ENCODE measurements at regions not wholly inside any gene's neighbourhood (a gene's known extent, or its start where the extent isn't known, plus 50 kb on each side); places are given as distances from the start of the nearest gene placed in this dataset.

DNA sequence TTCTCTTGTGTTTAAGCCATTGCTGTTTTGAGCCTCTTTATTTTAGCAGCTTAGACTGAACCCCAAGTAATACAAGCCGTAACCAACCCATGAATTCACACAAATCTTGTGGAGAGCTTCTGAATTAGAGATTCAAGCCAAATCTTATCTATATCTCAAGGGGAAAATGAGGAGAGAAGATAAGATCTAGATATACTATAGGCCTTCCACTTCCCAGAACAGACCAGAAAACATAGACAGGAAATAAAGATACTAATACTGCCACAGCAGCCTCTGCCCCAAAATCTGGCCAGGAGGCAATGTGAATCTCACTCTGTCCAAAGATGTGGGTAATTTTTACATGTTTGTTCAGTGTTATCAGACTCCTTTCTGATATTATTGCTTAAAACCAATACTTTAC lies 307.2 kb downstream of the PTEN start:
- 99% methylated on average over 1 of the region's 1 CpG for WGBS
- no peaks in the 10 kb centered on the region for H3K36me3 ChIP-seq (ENCODE audit: control insufficient read depth in 2 of 2, insufficient read depth in 2 of 2, low read length in 1 of 2)
- no peaks in the 10 kb centered on the region for H3K9me3 ChIP-seq (ENCODE audit: control insufficient read depth in 2 of 2, insufficient read depth in 1 of 2, low read length in 1 of 2)
- no peaks in the 10 kb centered on the region for H3K27me3 ChIP-seq (ENCODE audit: control insufficient read depth in 2 of 2, insufficient read depth in 1 of 2, low read length in 1 of 2)
- H3K4me1 ChIP-seq (ENCODE audit: control insufficient read depth in 2 of 2, insufficient read depth in 2 of 2, low read length in 2 of 2) = no peaks in the 10 kb centered on the region
- no peak for DNase-seq (ENCODE audit: low read depth in 6 of 9, low spot score in 9 of 9)
- H3K27ac ChIP-seq (ENCODE audit: low read depth in 1 of 2, low read length in 1 of 2) = no peak overlapping the region
- H3K4me3 ChIP-seq (ENCODE audit: low read length in 2 of 2) = no peak overlapping the region

DNA sequence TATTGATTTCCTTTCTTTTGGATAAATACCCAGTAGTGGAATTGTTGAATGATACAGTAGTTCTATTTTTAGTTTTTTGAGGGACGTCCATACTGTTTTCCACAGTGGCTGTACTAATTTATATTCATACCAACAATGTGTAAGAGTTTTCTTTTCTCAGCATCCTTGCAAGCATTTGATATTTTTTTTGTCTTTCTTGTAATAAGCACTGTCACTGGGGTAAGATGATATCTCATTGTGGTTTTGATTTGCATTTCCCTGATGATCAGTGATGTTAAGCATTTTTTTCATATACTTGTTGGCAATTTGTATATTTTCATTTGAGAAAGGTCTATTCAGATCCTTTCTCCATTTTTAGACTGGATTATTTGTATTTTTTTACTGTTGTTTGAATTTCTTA lies 308.7 kb downstream of the PTEN start:
- Histone ChIP-seq H3K36me3 (ENCODE audit: control insufficient read depth in 2 of 2, insufficient read depth in 2 of 2, low read length in 1 of 2) (no peaks in the 10 kb centered on the region), H3K9me3 (ENCODE audit: control insufficient read depth in 2 of 2, insufficient read depth in 1 of 2, low read length in 1 of 2) (no peaks in the 10 kb centered on the region), H3K27ac (ENCODE audit: low read depth in 1 of 2, low read length in 1 of 2) (no peak overlapping the region), H3K27me3 (ENCODE audit: control insufficient read depth in 2 of 2, insufficient read depth in 1 of 2, low read length in 1 of 2) (no peaks in the 10 kb centered on the region), H3K4me1 (ENCODE audit: control insufficient read depth in 2 of 2, insufficient read depth in 2 of 2, low read length in 2 of 2) (no peaks in the 10 kb centered on the region), H3K4me3 (ENCODE audit: low read length in 2 of 2) (no peak overlapping the region)
- WGBS = 8% methylated on average over 1 of the region's 1 CpG
- DNase-seq (ENCODE audit: low read depth in 6 of 9, low spot score in 9 of 9) = no peak

GRCh38 chr10:88174391-88174790 lies 311.0 kb downstream of the PTEN start:
- Histone ChIP-seq H3K4me3 (ENCODE audit: low read length in 2 of 2) (no peak overlapping the region), H3K36me3 (ENCODE audit: control insufficient read depth in 2 of 2, insufficient read depth in 2 of 2, low read length in 1 of 2) (peaks cover 0 to 3% of the 10 kb centered on the region in 2 donors), H3K4me1 (ENCODE audit: control insufficient read depth in 2 of 2, insufficient read depth in 2 of 2, low read length in 2 of 2) (no peaks in the 10 kb centered on the region), H3K27ac (ENCODE audit: low read depth in 1 of 2, low read length in 1 of 2) (no peak overlapping the region), H3K27me3 (ENCODE audit: control insufficient read depth in 2 of 2, insufficient read depth in 1 of 2, low read length in 1 of 2) (no peaks in the 10 kb centered on the region), H3K9me3 (ENCODE audit: control insufficient read depth in 2 of 2, insufficient read depth in 1 of 2, low read length in 1 of 2) (peaks cover 0 to 7% of the 10 kb centered on the region in 2 donors)
- WGBS = 99% methylated on average over 5 of the region's 5 CpGs
- DNase-seq (ENCODE audit: low read depth in 6 of 9, low spot score in 9 of 9) = no peak

- H3K9me3 ChIP-seq (ENCODE audit: control insufficient read depth in 2 of 2, insufficient read depth in 1 of 2, low read length in 1 of 2) = peaks cover 0 to 7% of the 10 kb centered on the region in 2 donors
- no peak for DNase-seq (ENCODE audit: low read depth in 6 of 9, low spot score in 9 of 9)
- no peak overlapping the region for H3K27ac ChIP-seq (ENCODE audit: low read depth in 1 of 2, low read length in 1 of 2)
Observed at GRCh38 chr10:88178758-88179157, 315.3 kb downstream of the PTEN start.

DNA sequence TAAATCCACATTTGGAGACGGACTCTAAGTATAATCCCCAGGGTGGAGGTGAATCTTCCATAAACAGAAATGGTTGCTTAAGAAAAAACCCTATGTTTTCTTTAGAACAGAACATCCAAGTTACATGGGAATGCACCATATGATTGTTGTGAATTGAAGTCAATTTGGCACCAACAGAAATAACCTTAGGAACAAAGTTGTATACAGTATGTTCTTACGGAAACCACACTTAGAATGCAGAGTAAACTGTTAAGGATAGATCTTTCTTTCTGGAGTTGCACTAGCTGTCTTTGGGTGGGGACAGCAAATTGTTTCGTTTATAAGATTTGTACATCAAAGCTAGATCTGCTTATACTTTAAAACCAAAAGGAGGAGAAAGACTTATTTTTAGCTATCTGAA lies 316.4 kb downstream of the PTEN start:
- WGBS = 95% methylated on average over 3 of the region's 3 CpGs
- no peak overlapping the region for H3K4me3 ChIP-seq (ENCODE audit: low read length in 2 of 2)
- DNase-seq (ENCODE audit: low read depth in 6 of 9, low spot score in 9 of 9) = no peak

More at GRCh38 chr10:88178758-88179157, 315.3 kb downstream of the PTEN start:
- H3K27me3 ChIP-seq (ENCODE audit: control insufficient read depth in 2 of 2, insufficient read depth in 1 of 2, low read length in 1 of 2) = no peaks in the 10 kb centered on the region
- no peak overlapping the region for H3K4me3 ChIP-seq (ENCODE audit: low read length in 2 of 2)
- H3K4me1 ChIP-seq (ENCODE audit: control insufficient read depth in 2 of 2, insufficient read depth in 2 of 2, low read length in 2 of 2) = no peaks in the 10 kb centered on the region
- peaks cover 0 to 3% of the 10 kb centered on the region in 2 donors for H3K36me3 ChIP-seq (ENCODE audit: control insufficient read depth in 2 of 2, insufficient read depth in 2 of 2, low read length in 1 of 2)

DNA sequence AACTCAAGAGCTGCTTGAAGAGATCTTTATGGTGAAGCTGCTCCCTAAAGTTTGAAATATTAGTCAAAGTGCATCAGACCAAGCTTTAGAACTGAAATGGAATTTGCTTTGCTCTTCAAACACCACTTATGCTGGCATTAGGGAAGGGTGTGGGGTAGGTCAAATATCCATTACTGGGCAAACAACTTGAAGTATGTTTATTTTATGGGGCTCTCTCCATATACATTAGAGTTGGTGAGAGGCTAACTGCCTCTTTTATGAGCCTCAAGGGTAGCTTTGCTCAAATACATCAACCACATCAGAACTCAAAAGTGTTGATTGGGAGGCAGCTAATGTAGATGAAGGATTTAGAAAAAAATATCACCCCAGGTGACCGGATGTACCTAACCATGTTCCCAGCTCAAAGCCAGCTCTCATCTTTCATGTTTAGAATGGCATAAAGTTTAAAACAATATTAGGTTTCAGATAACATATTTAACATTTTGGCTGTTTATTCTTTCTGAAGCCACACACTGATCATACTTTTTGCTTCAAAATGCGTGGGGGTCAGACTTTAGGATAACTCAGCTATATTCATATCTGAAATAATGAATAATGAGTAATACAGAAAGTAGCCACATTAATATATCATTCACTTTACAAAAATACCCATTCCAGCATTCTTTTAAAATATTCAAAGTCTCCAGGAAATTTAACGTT lies 318.6 kb downstream of the PTEN start:
- no peak for DNase-seq (ENCODE audit: low read depth in 6 of 9, low spot score in 9 of 9)
- Histone ChIP-seq H3K36me3 (ENCODE audit: control insufficient read depth in 2 of 2, insufficient read depth in 2 of 2, low read length in 1 of 2) (peaks cover 0 to 3% of the 10 kb centered on the region in 2 donors), H3K4me3 (ENCODE audit: low read length in 2 of 2) (no peak overlapping the region), H3K27ac (ENCODE audit: low read depth in 1 of 2, low read length in 1 of 2) (no peak overlapping the region), H3K4me1 (ENCODE audit: control insufficient read depth in 2 of 2, insufficient read depth in 2 of 2, low read length in 2 of 2) (no peaks in the 10 kb centered on the region), H3K9me3 (ENCODE audit: control insufficient read depth in 2 of 2, insufficient read depth in 1 of 2, low read length in 1 of 2) (peaks cover 0 to 7% of the 10 kb centered on the region in 2 donors), H3K27me3 (ENCODE audit: control insufficient read depth in 2 of 2, insufficient read depth in 1 of 2, low read length in 1 of 2) (no peaks in the 10 kb centered on the region)
- 93% methylated on average over 3 of the region's 3 CpGs for WGBS

More for the DNA sequence above, 316.4 kb downstream of the PTEN start:
- Histone ChIP-seq H3K36me3 (ENCODE audit: control insufficient read depth in 2 of 2, insufficient read depth in 2 of 2, low read length in 1 of 2) (peaks cover 0 to 3% of the 10 kb centered on the region in 2 donors), H3K4me1 (ENCODE audit: control insufficient read depth in 2 of 2, insufficient read depth in 2 of 2, low read length in 2 of 2) (no peaks in the 10 kb centered on the region), H3K27me3 (ENCODE audit: control insufficient read depth in 2 of 2, insufficient read depth in 1 of 2, low read length in 1 of 2) (no peaks in the 10 kb centered on the region), H3K27ac (ENCODE audit: low read depth in 1 of 2, low read length in 1 of 2) (no peak overlapping the region), H3K9me3 (ENCODE audit: control insufficient read depth in 2 of 2, insufficient read depth in 1 of 2, low read length in 1 of 2) (peaks cover 0 to 7% of the 10 kb centered on the region in 2 donors)

DNA sequence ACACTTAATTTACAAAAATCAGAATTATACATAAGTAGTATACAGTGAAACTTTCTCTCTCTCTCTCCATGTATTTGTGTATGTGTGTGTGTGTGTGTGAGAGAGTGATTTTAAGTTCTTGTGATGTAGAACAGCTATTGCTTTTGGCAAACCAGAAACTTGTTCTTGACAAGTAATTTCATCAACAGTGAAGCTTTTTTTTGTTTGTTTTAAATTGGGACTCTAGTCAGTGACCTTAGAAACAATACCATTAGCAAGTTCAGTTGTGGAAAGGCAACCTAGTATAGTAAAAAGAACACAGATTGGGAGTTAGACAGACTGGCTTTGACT lies 319.1 kb downstream of the PTEN start:
- Histone ChIP-seq H3K9me3 (ENCODE audit: control insufficient read depth in 2 of 2, insufficient read depth in 1 of 2, low read length in 1 of 2) (peaks cover 0 to 7% of the 10 kb centered on the region in 2 donors), H3K4me1 (ENCODE audit: control insufficient read depth in 2 of 2, insufficient read depth in 2 of 2, low read length in 2 of 2) (no peaks in the 10 kb centered on the region), H3K27ac (ENCODE audit: low read depth in 1 of 2, low read length in 1 of 2) (no peak overlapping the region), H3K27me3 (ENCODE audit: control insufficient read depth in 2 of 2, insufficient read depth in 1 of 2, low read length in 1 of 2) (no peaks in the 10 kb centered on the region), H3K4me3 (ENCODE audit: low read length in 2 of 2) (no peak overlapping the region), H3K36me3 (ENCODE audit: control insufficient read depth in 2 of 2, insufficient read depth in 2 of 2, low read length in 1 of 2) (peaks cover 0 to 3% of the 10 kb centered on the region in 2 donors)
- DNase-seq (ENCODE audit: low read depth in 6 of 9, low spot score in 9 of 9) = no peak

- 97% methylated on average over 3 of the region's 3 CpGs for WGBS
- Histone ChIP-seq H3K36me3 (ENCODE audit: control insufficient read depth in 2 of 2, insufficient read depth in 2 of 2, low read length in 1 of 2) (no peaks in the 10 kb centered on the region), H3K4me3 (ENCODE audit: low read length in 2 of 2) (no peak overlapping the region), H3K27ac (ENCODE audit: low read depth in 1 of 2, low read length in 1 of 2) (no peak overlapping the region), H3K27me3 (ENCODE audit: control insufficient read depth in 2 of 2, insufficient read depth in 1 of 2, low read length in 1 of 2) (no peaks in the 10 kb centered on the region), H3K9me3 (ENCODE audit: control insufficient read depth in 2 of 2, insufficient read depth in 1 of 2, low read length in 1 of 2) (no peaks in the 10 kb centered on the region), H3K4me1 (ENCODE audit: control insufficient read depth in 2 of 2, insufficient read depth in 2 of 2, low read length in 2 of 2) (no peaks in the 10 kb centered on the region)
- DNase-seq (ENCODE audit: low read depth in 6 of 9, low spot score in 9 of 9) = no peak
Observed at GRCh38 chr10:88184543-88185297, 321.3 kb downstream of the PTEN start.

DNA sequence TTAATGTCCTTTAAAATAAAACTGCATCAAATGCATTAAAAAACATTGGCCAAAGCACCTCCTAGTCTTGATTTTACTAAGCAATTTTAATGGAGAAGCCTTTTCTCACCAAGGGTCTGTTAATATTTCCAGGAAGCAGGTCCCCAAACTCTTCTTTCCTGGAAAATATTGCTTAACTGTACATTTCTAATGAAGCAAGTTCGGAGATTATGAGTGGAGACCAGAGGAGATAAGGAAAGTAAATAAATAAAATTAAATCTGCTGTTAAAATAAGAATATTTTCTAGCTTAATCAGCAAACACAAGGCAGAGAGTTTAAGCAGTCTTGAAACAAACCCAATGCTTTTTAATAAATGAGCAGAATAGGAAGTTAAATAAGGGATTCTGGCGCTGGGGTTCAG lies 322.4 kb downstream of the PTEN start:
- Histone ChIP-seq H3K27me3 (ENCODE audit: control insufficient read depth in 2 of 2, insufficient read depth in 1 of 2, low read length in 1 of 2) (no peaks in the 10 kb centered on the region), H3K4me3 (ENCODE audit: low read length in 2 of 2) (no peak overlapping the region), H3K4me1 (ENCODE audit: control insufficient read depth in 2 of 2, insufficient read depth in 2 of 2, low read length in 2 of 2) (peaks cover 3 to 4% of the 10 kb centered on the region in 2 donors), H3K36me3 (ENCODE audit: control insufficient read depth in 2 of 2, insufficient read depth in 2 of 2, low read length in 1 of 2) (no peaks in the 10 kb centered on the region), H3K27ac (ENCODE audit: low read depth in 1 of 2, low read length in 1 of 2) (no peak overlapping the region), H3K9me3 (ENCODE audit: control insufficient read depth in 2 of 2, insufficient read depth in 1 of 2, low read length in 1 of 2) (no peaks in the 10 kb centered on the region)
- WGBS = 97% methylated on average over 2 of the region's 2 CpGs
- DNase-seq (ENCODE audit: low read depth in 6 of 9, low spot score in 9 of 9) = no peak

All from thymus (tissue), 11 donors.